ENCODE measurements at regions not wholly inside any gene's neighbourhood (a gene's known extent, or its start where the extent isn't known, plus 50 kb on each side); places are given as distances from the start of the nearest gene placed in this dataset.

DNA sequence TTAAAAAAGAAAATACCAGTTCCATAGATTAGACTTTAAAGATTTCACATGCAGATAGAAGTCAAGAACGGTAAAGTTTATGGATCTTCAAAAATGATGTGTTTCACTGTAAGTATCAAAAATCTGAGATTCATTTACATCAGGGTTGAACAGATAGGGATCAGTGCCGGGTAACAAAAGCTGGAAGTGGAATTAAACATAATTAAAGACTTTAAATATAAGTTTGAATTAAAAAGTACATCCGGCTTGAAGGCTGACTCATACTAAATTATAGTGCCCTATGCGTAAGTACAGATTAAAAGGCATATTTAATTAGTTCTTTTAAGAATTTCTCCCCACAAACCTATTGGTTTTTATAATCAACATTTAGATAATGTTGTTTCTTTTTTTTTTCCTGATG is 312.7 kb downstream of the PRL start:
- no peak for TF ChIP-seq TEAD4 (IDR thresholded peaks at IDR 0.05)
- TF ChIP-seq NFIC (IDR thresholded peaks at IDR 0.05), result no peak
- no peak for TF ChIP-seq CEBPB (IDR thresholded peaks at IDR 0.05)
- TF ChIP-seq FOXM1 (IDR thresholded peaks at IDR 0.05; ENCODE audit: borderline replicate concordance, low read depth), result no peak
- TF ChIP-seq RAD21 (IDR thresholded peaks at IDR 0.05; ENCODE audit: low read depth), result no peak
- TF ChIP-seq, protein P1, sequence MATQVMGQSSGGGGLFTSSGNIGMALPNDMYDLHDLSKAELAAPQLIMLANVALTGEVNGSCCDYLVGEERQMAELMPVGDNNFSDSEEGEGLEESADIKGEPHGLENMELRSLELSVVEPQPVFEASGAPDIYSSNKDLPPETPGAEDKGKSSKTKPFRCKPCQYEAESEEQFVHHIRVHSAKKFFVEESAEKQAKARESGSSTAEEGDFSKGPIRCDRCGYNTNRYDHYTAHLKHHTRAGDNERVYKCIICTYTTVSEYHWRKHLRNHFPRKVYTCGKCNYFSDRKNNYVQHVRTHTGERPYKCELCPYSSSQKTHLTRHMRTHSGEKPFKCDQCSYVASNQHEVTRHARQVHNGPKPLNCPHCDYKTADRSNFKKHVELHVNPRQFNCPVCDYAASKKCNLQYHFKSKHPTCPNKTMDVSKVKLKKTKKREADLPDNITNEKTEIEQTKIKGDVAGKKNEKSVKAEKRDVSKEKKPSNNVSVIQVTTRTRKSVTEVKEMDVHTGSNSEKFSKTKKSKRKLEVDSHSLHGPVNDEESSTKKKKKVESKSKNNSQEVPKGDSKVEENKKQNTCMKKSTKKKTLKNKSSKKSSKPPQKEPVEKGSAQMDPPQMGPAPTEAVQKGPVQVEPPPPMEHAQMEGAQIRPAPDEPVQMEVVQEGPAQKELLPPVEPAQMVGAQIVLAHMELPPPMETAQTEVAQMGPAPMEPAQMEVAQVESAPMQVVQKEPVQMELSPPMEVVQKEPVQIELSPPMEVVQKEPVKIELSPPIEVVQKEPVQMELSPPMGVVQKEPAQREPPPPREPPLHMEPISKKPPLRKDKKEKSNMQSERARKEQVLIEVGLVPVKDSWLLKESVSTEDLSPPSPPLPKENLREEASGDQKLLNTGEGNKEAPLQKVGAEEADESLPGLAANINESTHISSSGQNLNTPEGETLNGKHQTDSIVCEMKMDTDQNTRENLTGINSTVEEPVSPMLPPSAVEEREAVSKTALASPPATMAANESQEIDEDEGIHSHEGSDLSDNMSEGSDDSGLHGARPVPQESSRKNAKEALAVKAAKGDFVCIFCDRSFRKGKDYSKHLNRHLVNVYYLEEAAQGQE (IDR thresholded peaks at IDR 0.05; ENCODE audit: low read depth), result no peak
- no peak for TF ChIP-seq YY1 (IDR thresholded peaks at IDR 0.05; ENCODE audit: low read depth)

- TF ChIP-seq CREB1 (IDR thresholded peaks at IDR 0.05; ENCODE audit: low read depth), result no peak
- TF ChIP-seq TCF12 (IDR thresholded peaks at IDR 0.05; ENCODE audit: low read depth), result no peak
- no peak for TF ChIP-seq CEBPB (IDR thresholded peaks at IDR 0.05)
- TF ChIP-seq NFIC (IDR thresholded peaks at IDR 0.05), result no peak
- TF ChIP-seq, protein P2, sequence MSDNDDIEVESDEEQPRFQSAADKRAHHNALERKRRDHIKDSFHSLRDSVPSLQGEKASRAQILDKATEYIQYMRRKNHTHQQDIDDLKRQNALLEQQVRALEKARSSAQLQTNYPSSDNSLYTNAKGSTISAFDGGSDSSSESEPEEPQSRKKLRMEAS (IDR thresholded peaks at IDR 0.05), result no peak
- no peak for TF ChIP-seq EGR1 (IDR thresholded peaks at IDR 0.05)
- no peak for TF ChIP-seq TEAD4 (IDR thresholded peaks at IDR 0.05)
- TF ChIP-seq YY1 (IDR thresholded peaks at IDR 0.05; ENCODE audit: low read depth), result no peak
- TF ChIP-seq, protein P1 (IDR thresholded peaks at IDR 0.05; ENCODE audit: low read depth), result no peak
- no peak for TF ChIP-seq EP300 (IDR thresholded peaks at IDR 0.05; ENCODE audit: borderline replicate concordance)
- no peak for TF ChIP-seq RAD21 (IDR thresholded peaks at IDR 0.05; ENCODE audit: low read depth)
- TF ChIP-seq ZBTB7A (IDR thresholded peaks at IDR 0.05; ENCODE audit: low read depth), result no peak
- no peak for TF ChIP-seq FOXM1 (IDR thresholded peaks at IDR 0.05; ENCODE audit: borderline replicate concordance, low read depth)
- TF ChIP-seq TAF1 (IDR thresholded peaks at IDR 0.05; ENCODE audit: low read depth), result no peak
- TF ChIP-seq, protein P3, sequence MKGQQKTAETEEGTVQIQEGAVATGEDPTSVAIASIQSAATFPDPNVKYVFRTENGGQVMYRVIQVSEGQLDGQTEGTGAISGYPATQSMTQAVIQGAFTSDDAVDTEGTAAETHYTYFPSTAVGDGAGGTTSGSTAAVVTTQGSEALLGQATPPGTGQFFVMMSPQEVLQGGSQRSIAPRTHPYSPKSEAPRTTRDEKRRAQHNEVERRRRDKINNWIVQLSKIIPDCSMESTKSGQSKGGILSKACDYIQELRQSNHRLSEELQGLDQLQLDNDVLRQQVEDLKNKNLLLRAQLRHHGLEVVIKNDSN (IDR thresholded peaks at IDR 0.05), result no peak
Measured at GRCh38 chr6:21984561-21984960, 312.3 kb downstream of the PRL start.

DNA sequence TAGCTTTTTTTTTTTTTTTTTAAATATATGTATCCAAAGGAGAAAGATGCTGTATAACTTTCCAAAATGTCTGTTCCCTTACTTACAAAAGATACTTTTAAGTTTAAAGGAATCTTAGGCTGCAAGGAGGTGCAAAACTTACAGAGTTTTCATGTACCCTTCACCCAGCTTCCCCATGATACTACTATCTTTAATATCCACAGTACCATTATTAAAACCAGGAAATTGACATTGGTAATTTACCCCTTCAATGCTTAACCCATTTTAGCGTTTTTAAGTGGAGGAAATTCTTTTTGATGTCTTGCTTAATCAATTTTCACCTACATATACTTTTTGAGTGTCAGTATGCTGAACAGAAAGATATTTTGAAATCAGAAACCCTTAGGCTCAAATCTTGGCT is 310.9 kb downstream of the PRL start:
- TF ChIP-seq EGR1 (IDR thresholded peaks at IDR 0.05) (no peak), CEBPB (IDR thresholded peaks at IDR 0.05) (no peak), TEAD4 (IDR thresholded peaks at IDR 0.05) (no peak), NFIC (IDR thresholded peaks at IDR 0.05) (no peak), TAF1 (IDR thresholded peaks at IDR 0.05; ENCODE audit: low read depth) (no peak), FOXM1 (IDR thresholded peaks at IDR 0.05; ENCODE audit: borderline replicate concordance, low read depth) (no peak), TCF12 (IDR thresholded peaks at IDR 0.05; ENCODE audit: low read depth) (no peak)
- TF ChIP-seq, protein P1 (IDR thresholded peaks at IDR 0.05; ENCODE audit: low read depth), result no peak

DNA sequence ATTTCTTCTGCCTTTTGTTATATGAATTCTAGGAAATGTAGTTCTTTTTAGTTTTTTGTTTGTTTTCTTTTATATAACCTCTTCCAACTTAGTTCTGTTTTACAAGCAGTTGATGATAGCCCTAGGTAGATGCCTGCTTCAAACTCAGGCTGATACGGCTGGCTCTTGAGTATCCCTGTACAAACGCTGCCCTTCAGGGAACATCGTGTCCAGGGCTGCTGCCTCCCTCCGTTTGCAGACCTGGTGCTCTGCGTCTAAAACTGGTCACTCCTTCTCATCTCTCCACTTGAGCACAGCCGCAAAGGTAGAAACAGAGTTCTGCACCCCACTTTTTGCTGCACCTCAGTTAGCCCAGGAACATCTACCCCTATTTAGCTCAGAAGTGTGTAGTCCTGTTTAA is 310.1 kb downstream of the PRL start:
- TF ChIP-seq NFIC (IDR thresholded peaks at IDR 0.05) (no peak), RAD21 (IDR thresholded peaks at IDR 0.05; ENCODE audit: low read depth) (no peak), CEBPB (IDR thresholded peaks at IDR 0.05) (no peak), TAF1 (IDR thresholded peaks at IDR 0.05; ENCODE audit: low read depth) (no peak), EGR1 (IDR thresholded peaks at IDR 0.05) (no peak), CREB1 (IDR thresholded peaks at IDR 0.05; ENCODE audit: low read depth) (no peak), ZBTB7A (IDR thresholded peaks at IDR 0.05; ENCODE audit: low read depth) (no peak), TEAD4 (IDR thresholded peaks at IDR 0.05) (no peak), TCF12 (IDR thresholded peaks at IDR 0.05; ENCODE audit: low read depth) (no peak), EP300 (IDR thresholded peaks at IDR 0.05; ENCODE audit: borderline replicate concordance) (no peak), YY1 (IDR thresholded peaks at IDR 0.05; ENCODE audit: low read depth) (no peak)
- TF ChIP-seq, protein P3 (IDR thresholded peaks at IDR 0.05), result no peak
- TF ChIP-seq, protein P2 (IDR thresholded peaks at IDR 0.05), result no peak
